Stomach (tissue), 8 donors: ENCODE measurements at regions not wholly inside any gene's neighbourhood (a gene's known extent, or its start where the extent isn't known, plus 50 kb on each side); places are given as distances from the start of the nearest gene placed in this dataset.
A peak's percentile ranks its signal among the peaks of the same experiment; 100 is the strongest.

Experiments used
- DNase-seq, 2 donors: peaks; one replicate each; pipeline versions ENCODE4 v3.0.0 to v3.0.0-alpha.2; 2013 to 2019
- H3K27ac ChIP-seq, 5 donors: fragments of 200-600 bp in 4 of 5; sonication (generic) in 4 of 5; one replicate each; pipeline ENCODE4 v1.5.1; 2013 to 2019; ENCODE audit warnings: mild to moderate bottlenecking in 1 of 5, moderate library complexity in 1 of 5
- H3K27me3 ChIP-seq, 3 donors: fragments of 200-600 bp; sonication (generic); one replicate each; pipeline ENCODE4 v1.5.1; 2017 to 2019; ENCODE audit warnings: mixed run types in 1 of 3
- H3K36me3 ChIP-seq, 4 donors: fragments of 200-600 bp; sonication (generic); 1 replicate in 3 of 4; 2 replicates in 1 of 4; pipeline ENCODE4 v1.5.1; 2016 to 2019
- H3K4me1 ChIP-seq, 4 donors: fragments of 200-600 bp; sonication (generic); one replicate each; pipeline ENCODE4 v1.5.1; 2016 to 2019
- H3K4me3 ChIP-seq, 4 donors: fragments of 200-600 bp; sonication (generic) in 3 of 4; one replicate each; pipeline ENCODE4 v1.5.1; 2016 to 2019; ENCODE audit warnings: mild to moderate bottlenecking in 1 of 4
- H3K9me3 ChIP-seq, 4 donors: fragments of 200-600 bp; sonication (generic); one replicate each; pipeline ENCODE4 v1.5.1; 2016 to 2019
- CTCF ChIP-seq, 7 experiments: fragments of 450-650 bp in 4 of 7; fragments of 200-600 bp in 3 of 7; sonication (generic) in 3 of 7; IDR thresholded peaks; one replicate each; pipeline ENCODE4 v1.5.1; 2016 to 2019; ENCODE audit warnings: antibody characterized with exemption in 7 of 7, control low read depth in 2 of 7, mild to moderate bottlenecking in 1 of 7
- EP300 ChIP-seq: sonication (generic); formaldehyde crosslinking; IDR thresholded peaks from one replicate; pipeline ENCODE4 v1.6.1; 2017; ENCODE audit warnings: antibody characterized with exemption
- POLR2A ChIP-seq, 4 donors: fragments of 450-650 bp; IDR thresholded peaks; one replicate each; pipeline ENCODE4 v1.6.1; 2016; ENCODE audit warnings: antibody characterized with exemption in 4 of 4, control low read depth in 2 of 4, mild to moderate bottlenecking in 1 of 4, moderate library complexity in 1 of 4
- POLR2AphosphoS5 ChIP-seq, 3 donors: sonication (generic); formaldehyde crosslinking; IDR thresholded peaks; one replicate each; pipeline ENCODE4 v1.6.1; 2016; ENCODE audit warnings: antibody characterized with exemption in 3 of 3
- WGBS, 5 donors: extraction: QIAGEN DNeasy Blood & Tissue Kit in 3 of 5; methylation state at CpG; one replicate each; pipeline versions ENCODE4 v1.1.5 to v1.1.7; 2013 to 2018; 5-methylcytosine and 5-hydroxymethylcytosine counted together
- intact Hi-C: fragments of 100-400 bp; cut with DNase I; formaldehyde crosslinking; loops from one replicate; pipeline ENCODE4 v1.15.1; 2023; ENCODE audit warnings: low total_unique reads
- donor health status: healthy with polysubstance abuse.
- donor health status: Bipolar disorder and iron deficiency.
- donor health status: healthy.

- no peaks in the 10 kb centered on the region for H3K36me3 ChIP-seq
- WGBS, 5 donors, result 68 to 87% (median 71%) methylated on average over 5 of the region's 5 CpGs
- intact Hi-C loops, result no loop called here
- no peaks in the 10 kb centered on the region for H3K9me3 ChIP-seq
- H3K27ac ChIP-seq, result no peak overlapping the region
- TF ChIP-seq POLR2A (IDR thresholded peaks at IDR 0.05) (no peak), EP300 (no peak), POLR2AphosphoS5 (IDR thresholded peaks at IDR 0.05) (no peak), CTCF (IDR thresholded peaks at IDR 0.05) (no peak)
- H3K4me3 ChIP-seq, result no peak overlapping the region
- peaks cover 11 to 39% (median 31%) of the 10 kb centered on the region in 4 donors for H3K4me1 ChIP-seq
- no peaks in the 10 kb centered on the region for H3K27me3 ChIP-seq
- DNase-seq, result no peak
Observed at GRCh38 chr5:109482748-109483147, 73.0 kb upstream of the PJA2 start.

GRCh38 chr5:109479260-109479860 is 69.6 kb upstream of the PJA2 start:
- no peaks in the 10 kb centered on the region for H3K9me3 ChIP-seq
- H3K36me3 ChIP-seq, result no peaks in the 10 kb centered on the region
- H3K4me3 ChIP-seq, result no peak overlapping the region
- intact Hi-C loops, result no loop called here
- H3K4me1 ChIP-seq, result peaks cover 0 to 19% (median 14%) of the 10 kb centered on the region in 4 donors
- no peak overlapping the region for H3K27ac ChIP-seq
- no peak for DNase-seq
- TF ChIP-seq CTCF (IDR thresholded peaks at IDR 0.05) (peak in 1 of 7 experiments; percentile 16), POLR2A (IDR thresholded peaks at IDR 0.05) (no peak)
- 48 to 98% (median 95%) methylated on average over 2 of the region's 2 CpGs for WGBS, 5 donors
- no peaks in the 10 kb centered on the region for H3K27me3 ChIP-seq

- Histone ChIP-seq H3K4me1 (peaks cover 0 to 14% (median 8%) of the 10 kb centered on the region in 4 donors), H3K9me3 (no peaks in the 10 kb centered on the region), H3K27me3 (no peaks in the 10 kb centered on the region), H3K4me3 (no peak overlapping the region), H3K36me3 (no peaks in the 10 kb centered on the region), H3K27ac (no peak overlapping the region)
- intact Hi-C loops, result no loop called here
- TF ChIP-seq POLR2A (IDR thresholded peaks at IDR 0.05), result no peak
- TF ChIP-seq EP300, result no peak
- TF ChIP-seq CTCF (IDR thresholded peaks at IDR 0.05), result no peak
- TF ChIP-seq POLR2AphosphoS5 (IDR thresholded peaks at IDR 0.05), result no peak
- DNase-seq, result no peak
Observed at GRCh38 chr5:109478830-109479229, 69.1 kb upstream of the PJA2 start.

- TF ChIP-seq EP300 (no peak), CTCF (IDR thresholded peaks at IDR 0.05) (no peak), POLR2A (IDR thresholded peaks at IDR 0.05) (no peak), POLR2AphosphoS5 (IDR thresholded peaks at IDR 0.05) (no peak)
- no peaks in the 10 kb centered on the region for H3K36me3 ChIP-seq
Observed at GRCh38 chr5:109476292-109476691, 66.5 kb upstream of the PJA2 start.

More at GRCh38 chr5:109476292-109476691, 66.5 kb upstream of the PJA2 start:
- H3K4me1 ChIP-seq, result no peaks in the 10 kb centered on the region
- no peaks in the 10 kb centered on the region for H3K9me3 ChIP-seq
- H3K4me3 ChIP-seq, result no peak overlapping the region
- H3K27ac ChIP-seq, result no peak overlapping the region
- H3K27me3 ChIP-seq, result no peaks in the 10 kb centered on the region
- 57 to 69% (median 64%) methylated on average over 2 of the region's 2 CpGs for WGBS, 5 donors
- DNase-seq, result no peak
- intact Hi-C loops, result no loop called here
